Sigmoid colon (tissue), 4 donors: ENCODE measurements at regions not wholly inside any gene's neighbourhood (a gene's known extent, or its start where the extent isn't known, plus 50 kb on each side); places are given as distances from the start of the nearest gene placed in this dataset.

ENCODE experiments used
- EP300 ChIP-seq, 4 donors: sonication (generic); formaldehyde crosslinking; IDR thresholded peaks; one replicate each; pipeline ENCODE4 v1.6.1; 2017; ENCODE audit warnings: antibody characterized with exemption in 4 of 4
- POLR2A ChIP-seq, 2 donors: fragments of 450-650 bp; IDR thresholded peaks; one replicate each; pipeline ENCODE4 v1.6.1; 2016; ENCODE audit warnings: antibody characterized with exemption in 2 of 2, mild to moderate bottlenecking in 2 of 2, moderate library complexity in 2 of 2
- POLR2AphosphoS5 ChIP-seq, 4 donors: sonication (generic); formaldehyde crosslinking; IDR thresholded peaks; one replicate each; pipeline ENCODE4 v1.6.1; 2017; ENCODE audit warnings: antibody characterized with exemption in 4 of 4
- TF ChIP-seq, protein P1 (sequence below), 4 experiments: fragments of 450-650 bp in 3 of 4; fragments of 200-600 bp in 1 of 4; IDR thresholded peaks; one replicate each; pipeline ENCODE4 v1.5.1; 2016 to 2019; ENCODE audit warnings: antibody characterized with exemption in 4 of 4, mild to moderate bottlenecking in 3 of 4, moderate library complexity in 2 of 4

DNA sequence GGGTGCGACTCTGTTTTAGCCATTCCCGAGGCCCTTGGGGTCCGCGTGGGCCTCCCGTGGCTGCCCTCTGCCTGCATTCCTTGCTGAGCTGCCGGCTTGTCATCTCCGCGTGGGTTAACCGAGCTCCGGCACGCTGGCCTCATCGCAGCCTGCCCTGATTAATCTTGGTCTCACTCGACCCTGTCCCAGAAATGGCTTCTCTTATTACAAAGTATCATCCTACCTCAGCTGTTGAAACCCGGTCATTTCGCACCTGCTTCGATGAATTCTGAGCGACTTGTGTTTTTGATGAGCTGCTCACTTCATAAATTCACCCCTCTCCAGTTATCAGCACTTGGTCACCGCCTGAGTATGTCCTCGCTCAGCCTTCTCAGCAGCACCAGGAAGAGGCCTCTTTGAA is 123.5 kb upstream of the EGFLAM start:
- TF ChIP-seq POLR2A (IDR thresholded peaks at IDR 0.05) (no peak), POLR2AphosphoS5 (IDR thresholded peaks at IDR 0.05) (no peak), EP300 (IDR thresholded peaks at IDR 0.05) (no peak)
- TF ChIP-seq, protein P1, sequence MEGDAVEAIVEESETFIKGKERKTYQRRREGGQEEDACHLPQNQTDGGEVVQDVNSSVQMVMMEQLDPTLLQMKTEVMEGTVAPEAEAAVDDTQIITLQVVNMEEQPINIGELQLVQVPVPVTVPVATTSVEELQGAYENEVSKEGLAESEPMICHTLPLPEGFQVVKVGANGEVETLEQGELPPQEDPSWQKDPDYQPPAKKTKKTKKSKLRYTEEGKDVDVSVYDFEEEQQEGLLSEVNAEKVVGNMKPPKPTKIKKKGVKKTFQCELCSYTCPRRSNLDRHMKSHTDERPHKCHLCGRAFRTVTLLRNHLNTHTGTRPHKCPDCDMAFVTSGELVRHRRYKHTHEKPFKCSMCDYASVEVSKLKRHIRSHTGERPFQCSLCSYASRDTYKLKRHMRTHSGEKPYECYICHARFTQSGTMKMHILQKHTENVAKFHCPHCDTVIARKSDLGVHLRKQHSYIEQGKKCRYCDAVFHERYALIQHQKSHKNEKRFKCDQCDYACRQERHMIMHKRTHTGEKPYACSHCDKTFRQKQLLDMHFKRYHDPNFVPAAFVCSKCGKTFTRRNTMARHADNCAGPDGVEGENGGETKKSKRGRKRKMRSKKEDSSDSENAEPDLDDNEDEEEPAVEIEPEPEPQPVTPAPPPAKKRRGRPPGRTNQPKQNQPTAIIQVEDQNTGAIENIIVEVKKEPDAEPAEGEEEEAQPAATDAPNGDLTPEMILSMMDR (IDR thresholded peaks at IDR 0.05), result no peak
